GM18499 (cell line): ENCODE measurements at regions not wholly inside any gene's neighbourhood (a gene's known extent, or its start where the extent isn't known, plus 50 kb on each side); places are given as distances from the start of the nearest gene placed in this dataset.
"Not testable (repeated sequence)": the region's sequence is repeated elsewhere in the genome, so short reads cannot be mapped to it uniquely, and the experiment has no call there.

ENCODE experiments used
- ATAC-seq: cut with Tn5 transposase; IDR thresholded peaks from one replicate; pipeline ENCODE4 v1.9.1; 2021; ENCODE audit warnings: moderate number of reproducible peaks; ENCODE audit not compliant: insufficient read depth, unreplicated experiment

DNA sequence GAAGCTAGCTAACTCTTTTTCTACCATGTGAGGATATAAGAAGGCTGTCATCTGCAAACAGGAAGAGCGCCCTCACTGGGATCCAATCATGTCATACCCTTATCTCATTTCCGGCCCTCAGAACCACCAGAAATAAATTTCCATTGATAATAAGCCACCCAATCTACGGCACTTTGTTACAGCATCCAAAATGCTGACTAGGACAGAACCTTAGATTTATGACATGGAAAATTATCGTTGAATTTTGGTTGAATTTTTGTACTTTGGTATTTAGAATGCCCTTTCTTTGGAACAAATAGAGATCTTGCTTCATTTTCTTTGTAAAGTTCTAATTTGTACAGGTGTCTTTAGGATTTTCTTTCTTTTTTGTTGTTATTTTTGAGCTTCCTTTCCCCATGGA, 53.3 kb upstream of the CYLC2 start:
- ATAC-seq: no peak

DNA sequence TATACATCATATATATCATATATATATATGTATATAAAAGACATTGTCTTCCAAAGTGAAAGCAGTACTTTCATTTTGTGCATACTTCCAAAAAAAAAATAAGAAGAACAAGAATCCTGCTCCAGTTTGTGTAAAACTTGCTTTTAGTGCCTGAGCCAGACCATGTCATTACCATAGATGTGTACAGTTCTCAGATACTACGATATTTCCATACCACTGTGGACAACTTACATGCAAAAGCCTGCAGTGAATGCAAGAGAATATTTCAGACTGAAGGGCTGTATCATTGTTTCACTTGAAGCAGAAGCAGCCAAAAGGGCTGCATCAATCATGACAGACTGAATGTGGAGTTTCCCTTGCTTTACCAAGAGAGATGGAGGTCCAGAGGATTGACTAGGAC, 72.6 kb upstream of the CYLC2 start:
- no peak for ATAC-seq

DNA sequence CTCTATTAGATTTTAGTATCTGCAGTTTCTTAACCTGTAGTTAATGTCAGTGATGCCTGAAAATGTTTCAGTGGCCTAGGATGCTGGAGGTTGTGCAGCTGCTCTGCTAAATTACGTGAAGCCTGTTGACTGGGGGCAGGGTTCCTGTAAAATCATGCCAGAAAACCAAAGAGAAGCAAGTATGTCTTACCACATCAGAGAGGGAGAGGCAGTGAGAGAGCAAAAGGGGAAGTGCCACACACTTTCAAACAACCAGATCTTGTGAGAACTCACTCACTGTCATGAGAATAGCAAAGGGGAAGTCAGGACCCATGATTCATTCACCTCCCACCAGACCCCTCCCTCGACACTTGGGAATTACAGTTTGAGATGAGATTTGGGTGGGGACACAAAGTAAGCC, 83.9 kb upstream of the CYLC2 start:
- ATAC-seq: no peak

DNA sequence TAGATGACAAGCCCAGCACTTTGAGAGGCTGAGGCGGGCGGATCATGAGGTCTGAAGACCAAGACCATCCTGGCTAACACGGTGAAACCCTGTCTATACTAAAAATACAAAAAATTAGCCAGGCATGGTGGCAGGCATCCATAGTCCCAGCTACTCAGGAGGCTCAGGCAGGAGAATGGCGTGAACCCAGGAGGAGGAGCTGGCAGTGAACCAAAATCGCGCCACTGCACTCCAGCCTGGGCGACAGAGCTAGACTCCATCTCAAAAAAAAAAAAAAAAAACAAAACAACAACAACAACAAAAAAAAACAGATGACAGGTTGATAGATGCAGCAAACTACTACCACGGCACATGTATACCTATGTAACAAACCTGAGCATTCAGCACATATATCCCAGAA, 89.3 kb upstream of the CYLC2 start:
- not testable (repeated sequence) for ATAC-seq

DNA sequence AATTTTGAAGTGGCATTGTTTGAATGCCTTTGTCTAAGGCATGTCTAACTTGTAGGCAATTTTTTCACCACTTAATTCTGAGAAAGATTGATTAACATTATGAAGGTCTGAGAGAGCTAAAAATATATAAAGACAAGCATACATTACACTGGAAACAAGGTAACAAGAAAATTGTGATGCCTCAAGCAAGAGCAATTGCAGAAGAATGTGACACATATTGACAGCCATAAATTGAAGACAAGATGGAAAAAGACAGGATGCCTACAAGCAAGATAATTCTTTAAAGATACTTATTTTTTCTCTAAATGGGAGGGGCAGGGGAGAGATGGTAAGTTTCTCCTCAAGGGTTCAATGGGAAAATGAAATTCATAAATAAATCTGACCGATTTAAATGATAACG, 103.1 kb upstream of the CYLC2 start:
- no peak for ATAC-seq

DNA sequence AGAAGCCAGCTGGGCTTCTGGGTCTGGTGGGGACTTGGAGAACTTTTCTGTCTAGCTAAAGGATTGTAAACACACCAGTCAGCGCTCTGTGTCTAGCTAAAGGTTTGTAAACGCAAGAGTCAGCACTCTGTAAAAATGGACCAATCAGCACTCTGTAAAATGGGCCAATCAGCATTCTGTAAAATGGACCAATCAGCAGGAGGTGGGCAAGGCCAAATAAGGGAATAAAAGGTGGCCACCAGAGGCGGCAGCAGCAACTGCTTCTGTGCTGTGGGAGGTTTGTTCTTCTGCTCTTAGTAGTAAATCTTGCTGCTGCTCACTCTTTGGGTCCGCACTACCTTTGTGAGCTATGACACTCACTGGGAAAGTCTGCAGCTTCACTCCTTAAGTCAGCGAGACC, 106.4 kb upstream of the CYLC2 start:
- ATAC-seq: not testable (repeated sequence)

DNA sequence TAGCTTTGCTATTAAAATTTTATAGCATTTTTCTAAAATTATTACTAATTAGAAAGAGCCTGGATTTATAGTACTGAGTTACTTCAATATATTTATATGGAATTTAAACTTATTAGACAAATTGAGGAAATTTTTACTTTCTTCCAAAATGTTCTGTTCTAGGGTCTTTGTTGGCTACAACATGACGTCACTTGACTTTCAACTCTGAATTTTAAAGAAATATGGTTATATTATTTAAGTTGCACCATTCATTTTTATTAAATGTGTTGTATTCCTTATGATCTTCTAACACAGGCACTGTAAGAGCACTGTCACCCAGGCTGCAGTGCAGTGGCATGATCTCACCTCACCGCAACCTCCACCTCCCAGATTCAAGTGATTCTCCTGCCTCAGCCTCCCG, 119.4 kb upstream of the CYLC2 start:
- no peak for ATAC-seq

DNA sequence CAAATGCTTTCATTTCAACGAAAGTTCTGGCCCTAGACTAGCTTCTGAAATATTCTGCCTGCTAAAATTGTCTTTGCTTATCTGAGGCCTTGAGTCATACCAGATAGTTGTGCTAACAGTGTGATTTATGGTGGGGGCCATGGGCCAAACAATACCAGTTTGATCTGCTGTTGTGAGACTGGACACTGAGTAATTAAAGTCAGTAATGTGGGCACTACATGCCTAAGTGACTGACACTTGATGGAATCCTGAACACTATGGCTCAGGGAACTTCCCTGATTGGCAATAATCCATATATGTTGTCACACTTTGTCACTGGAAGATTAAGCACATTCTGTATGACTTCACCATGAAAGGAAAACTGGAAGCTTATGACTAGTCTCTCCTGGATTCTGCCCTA, 127.6 kb upstream of the CYLC2 start:
- no peak for ATAC-seq

DNA sequence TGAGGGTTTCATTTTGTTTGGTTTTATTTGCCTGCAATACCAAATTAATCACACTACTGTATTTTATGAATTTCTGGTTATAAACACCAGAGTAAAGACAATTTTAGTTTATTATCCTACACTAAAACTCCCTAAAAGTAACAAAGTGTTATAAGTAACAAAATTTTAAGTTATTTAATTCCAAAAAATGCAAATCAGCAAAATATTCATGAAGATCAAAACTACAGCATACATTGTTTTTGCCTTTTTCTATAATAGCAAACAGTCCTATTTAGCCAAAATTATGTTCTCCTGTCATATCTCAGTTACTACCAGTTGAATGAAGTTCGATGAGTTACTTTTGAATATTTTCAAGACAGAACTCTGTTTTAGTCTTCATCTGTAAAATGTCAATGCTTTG, 132.7 kb upstream of the CYLC2 start:
- no peak for ATAC-seq

DNA sequence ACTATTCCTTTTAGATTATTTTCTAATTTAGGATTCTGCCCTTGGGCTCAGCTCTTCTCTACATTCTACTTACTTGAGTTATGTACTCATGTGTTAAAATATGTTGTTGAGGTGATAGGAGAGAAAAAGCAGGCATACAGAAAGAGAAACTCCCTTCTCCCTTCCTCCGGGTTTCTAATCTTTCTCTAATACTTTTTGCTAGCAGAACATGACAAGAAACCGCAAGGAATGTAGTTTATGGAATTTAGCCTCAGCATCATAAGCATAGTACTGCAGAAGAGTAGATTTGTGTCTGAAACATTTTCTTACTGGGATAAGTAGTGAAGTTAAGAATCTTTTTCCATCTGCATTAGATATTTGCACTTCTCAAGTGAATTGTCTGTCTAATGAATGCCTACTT, 139.5 kb upstream of the CYLC2 start:
- no peak for ATAC-seq

DNA sequence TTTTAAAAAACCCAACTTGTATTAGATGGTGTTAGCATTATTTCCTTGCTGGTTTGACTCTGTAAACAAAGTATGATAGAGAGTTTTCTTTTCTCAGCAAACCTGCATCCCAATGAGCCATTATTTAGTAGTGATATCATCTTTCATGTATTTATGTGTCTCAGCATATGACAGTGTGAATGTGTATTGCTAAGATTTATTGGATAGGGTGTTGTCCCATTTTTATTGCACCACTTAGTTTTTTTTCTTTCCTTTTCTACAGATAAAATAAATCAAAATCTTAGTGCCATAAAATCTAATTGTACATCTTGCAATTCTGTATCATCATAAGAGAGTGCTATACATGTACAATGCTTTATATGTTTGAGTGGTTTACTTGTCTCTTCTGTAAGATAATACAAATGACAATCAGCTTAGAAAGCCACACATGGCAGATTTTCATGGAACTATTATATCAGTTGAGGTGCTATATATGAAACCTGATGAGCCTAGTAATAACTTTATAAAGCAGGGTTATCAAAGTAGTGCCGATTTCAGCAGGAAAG, 149.2 kb upstream of the CYLC2 start:
- ATAC-seq: no peak

DNA sequence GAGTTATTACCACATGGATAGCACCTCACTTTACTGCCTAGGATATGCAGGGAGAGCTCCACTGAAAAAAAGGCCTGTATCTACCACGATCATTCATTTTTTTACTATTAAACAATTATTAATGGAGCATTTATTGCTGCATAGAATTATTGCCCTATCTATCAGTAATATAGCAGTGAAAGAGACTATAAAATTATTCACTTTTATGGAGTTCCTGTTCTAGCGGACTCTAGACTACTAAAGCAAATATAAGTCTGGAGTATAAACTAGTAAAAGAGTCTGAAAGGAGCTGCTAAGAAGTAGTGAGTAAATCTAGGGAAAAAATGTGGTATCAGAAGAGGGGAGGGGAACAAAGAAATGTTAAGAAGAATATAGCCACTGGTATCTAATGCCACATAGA, 150.4 kb upstream of the CYLC2 start:
- no peak for ATAC-seq

DNA sequence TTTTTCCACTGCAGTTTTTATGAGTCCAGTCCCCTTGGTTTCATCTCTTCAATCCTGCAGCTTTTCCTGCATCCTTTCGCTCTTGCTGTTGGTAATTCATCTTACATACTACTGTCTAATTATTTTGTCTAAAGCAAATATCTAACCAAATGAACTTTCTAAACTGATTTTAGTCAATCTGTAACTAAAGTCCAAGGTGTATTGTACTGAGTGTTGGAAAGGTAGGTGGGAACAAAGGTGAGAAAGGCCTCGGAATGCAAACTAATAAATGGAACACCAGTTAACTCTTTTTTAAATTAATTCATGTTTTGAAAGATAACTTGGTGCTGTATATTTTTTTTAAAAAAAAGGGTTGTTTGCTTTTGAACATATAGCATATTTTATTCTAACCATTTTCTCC, 152.7 kb upstream of the CYLC2 start:
- no peak for ATAC-seq

DNA sequence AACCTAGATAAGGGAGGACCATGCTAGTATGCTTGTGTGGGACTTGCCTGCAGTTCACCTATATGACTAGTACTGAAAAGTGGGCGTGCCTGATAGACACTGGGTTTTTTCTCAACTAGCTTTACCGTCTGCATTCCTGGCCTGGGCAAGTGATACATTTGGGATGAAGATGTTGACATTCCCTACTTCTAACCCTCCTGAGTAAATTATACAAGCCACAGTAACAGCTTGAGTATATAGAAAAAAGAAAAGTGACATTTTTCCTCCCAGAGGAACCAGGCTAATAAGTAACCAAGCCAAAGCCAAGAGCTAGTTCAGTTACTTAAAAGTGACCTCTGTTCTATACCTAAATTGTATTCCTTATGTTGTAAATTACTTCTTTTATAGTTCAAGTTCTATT, 153.8 kb upstream of the CYLC2 start:
- ATAC-seq: no peak

DNA sequence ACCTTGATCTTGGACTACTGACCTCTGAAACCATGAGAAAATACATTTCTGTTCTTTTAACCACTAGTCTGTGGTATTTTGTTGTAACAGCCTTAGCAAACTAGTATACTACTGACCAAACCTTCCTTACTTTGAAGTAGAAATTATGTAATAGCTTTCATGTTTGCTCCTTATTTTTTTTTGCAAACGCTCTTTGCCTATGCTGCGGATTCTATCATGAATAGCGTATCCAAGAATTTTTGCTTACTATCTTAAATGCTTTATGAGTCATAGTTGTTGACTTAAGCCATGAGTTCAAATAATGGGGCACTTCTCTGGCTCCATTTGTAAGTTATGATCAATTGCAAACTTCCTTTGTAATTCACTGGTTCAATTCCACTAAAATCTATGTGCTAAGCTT, 154.8 kb upstream of the CYLC2 start:
- ATAC-seq: no peak

DNA sequence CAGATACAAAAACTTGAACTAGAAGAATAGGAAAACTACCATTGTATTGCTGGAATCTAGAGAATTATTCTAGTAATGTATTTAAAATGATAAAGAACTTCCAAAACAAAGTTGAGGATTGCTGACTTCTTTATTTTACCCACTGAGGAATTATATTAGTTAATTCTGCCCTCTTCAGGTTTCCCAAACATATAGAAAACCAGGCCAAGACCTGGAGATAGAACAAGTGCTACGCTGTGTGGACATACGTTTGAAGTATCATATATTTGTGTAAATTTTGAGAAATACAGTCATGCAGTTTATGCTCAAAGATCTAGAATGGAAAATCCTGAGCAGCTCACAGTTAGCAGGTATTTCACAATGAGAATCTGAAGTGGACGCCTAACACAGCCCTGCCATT, 162.3 kb upstream of the CYLC2 start:
- no peak for ATAC-seq

DNA sequence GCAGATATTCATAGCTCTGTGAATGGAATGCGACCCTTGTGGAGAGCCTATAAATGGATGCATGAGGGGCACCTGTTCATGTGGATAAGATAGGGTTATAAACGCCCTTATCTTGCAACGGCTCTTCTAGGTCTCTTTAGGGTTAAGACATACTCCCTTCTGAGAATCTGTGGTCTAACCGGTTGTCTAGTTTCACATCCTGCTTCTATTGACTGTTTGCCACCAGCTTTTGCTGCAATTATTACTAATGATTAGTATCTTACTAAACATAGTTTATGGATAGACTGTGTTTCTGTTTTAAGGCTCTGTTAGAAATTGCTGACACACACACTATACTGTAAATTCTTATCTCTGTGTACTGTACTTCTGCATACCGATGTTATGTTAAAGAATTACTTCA, 198.9 kb upstream of the CYLC2 start:
- ATAC-seq: no peak

DNA sequence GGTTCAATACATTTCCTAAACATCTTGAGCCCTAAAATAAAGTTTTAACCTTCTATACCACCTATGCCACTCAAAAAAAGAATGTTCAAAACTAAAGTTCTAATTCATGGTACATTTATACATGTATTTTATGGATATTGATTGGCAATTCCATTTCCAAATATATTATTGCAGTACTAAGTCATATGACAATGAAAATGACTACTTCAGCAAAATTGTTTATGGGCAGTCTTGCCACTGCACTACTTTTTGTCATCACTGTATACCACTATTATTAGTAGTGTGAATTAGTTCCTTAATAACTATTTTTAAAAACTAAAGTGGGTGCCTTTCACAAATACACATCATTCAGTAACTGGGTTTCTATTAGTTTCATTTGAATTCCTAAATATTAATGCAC, 199.6 kb upstream of the CYLC2 start:
- ATAC-seq: no peak

DNA sequence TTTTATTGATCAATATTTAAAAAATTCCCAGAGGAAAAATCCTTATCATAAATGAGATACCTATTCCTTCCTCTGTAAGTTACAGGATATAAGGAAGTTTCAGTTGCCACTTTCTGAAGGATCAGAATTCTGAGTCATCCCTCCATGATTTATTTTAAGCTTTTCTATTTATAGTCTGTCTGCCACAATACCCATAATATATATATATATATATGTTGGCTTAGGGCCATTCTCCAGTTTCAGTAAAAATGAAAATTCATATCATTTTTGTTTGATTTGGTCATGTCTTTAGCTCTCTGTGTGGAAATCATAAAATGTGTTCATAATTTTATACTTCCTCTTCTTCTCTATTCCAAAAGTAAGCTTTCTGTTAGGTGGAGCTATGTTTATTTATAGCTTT, 215.8 kb upstream of the CYLC2 start:
- no peak for ATAC-seq

DNA sequence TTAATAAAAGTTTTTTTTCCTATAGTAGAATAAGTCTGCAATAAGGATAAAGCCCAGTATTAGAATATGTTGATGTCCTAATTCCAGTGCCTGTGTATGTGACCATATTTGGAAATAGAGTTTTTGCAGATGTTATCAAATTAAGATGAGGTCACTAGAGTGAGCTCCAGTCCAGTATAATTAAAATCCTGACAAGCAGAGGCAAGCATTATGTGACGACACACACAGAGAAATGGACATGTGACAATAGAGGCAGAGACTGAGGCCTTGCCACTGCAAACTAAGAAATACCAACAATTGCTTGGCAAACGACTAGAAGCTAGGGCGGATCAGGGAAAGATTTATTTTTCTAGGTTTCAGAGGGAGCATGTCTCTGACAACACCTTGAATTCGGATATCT, 216.4 kb upstream of the CYLC2 start:
- ATAC-seq: no peak

DNA sequence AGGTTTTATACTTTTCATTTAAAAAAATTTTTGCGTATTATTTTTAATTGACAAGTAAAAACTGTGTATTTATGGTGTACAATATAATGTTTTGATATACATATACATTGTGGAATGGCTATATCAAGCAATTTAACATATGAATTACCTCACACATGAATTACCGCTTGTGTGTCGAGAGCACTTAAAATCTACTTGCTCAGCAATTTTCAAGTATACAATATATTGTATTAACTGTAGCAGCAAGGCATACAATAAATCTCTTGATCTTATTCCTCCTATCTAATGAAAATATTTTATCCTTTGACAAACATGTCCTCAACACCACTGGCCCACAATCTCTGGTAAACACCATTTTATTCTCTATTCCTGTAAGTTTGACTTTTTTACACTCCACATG, 224.4 kb upstream of the CYLC2 start:
- no peak for ATAC-seq

DNA sequence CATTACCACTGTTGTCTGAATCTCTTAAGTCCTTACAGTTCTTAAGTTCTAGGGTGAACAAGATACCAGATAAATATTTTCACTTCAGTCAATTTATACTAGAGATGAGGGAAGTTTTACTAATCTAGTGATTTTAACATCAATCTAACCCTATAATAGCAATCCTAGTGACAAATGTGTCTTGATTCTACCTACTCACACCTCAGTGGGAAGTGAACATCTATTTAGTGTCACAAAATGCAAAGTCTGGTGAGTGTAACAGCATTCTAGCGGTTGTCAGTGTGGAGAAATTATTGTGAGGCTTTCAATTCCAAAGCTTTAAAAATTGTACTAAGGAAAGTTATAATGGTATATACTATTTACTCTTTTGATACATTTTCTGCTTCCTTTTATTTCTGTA, 225.8 kb upstream of the CYLC2 start:
- ATAC-seq: no peak

DNA sequence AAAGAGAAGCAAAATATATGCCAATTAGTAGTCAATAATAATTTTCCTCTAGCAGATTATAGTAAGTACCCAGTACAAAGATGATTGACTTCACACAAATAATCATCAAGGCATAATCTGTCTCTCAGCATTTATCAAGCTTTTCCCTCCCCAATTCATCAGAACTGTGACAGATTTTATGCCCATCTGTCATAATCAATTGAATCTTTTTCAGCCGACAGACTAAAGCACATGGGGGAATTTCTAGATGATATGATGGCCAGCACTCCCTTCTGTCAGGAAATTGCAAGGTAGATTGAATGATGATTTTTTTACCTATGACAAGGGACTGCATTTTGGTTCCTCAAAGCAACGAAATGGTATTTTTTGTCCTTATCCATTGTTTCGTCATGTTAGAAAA, 227.1 kb upstream of the CYLC2 start:
- ATAC-seq: no peak
